K562 (cell line): ENCODE measurements at regions not wholly inside any gene's neighbourhood (a gene's known extent, or its start where the extent isn't known, plus 50 kb on each side); places are given as distances from the start of the nearest gene placed in this dataset.
A peak's percentile ranks its signal among the peaks of the same experiment; 100 is the strongest.

Source experiments
- BRF2 ChIP-seq: IDR thresholded peaks from 3 replicates; pipeline ENCODE4 v1.6.1; 2011; ENCODE audit warnings: borderline replicate concordance, mild to moderate bottlenecking; ENCODE audit not compliant: insufficient read length, insufficient read depth
- CHD4 ChIP-seq: fragments of 200-600 bp; sonication (generic); IDR thresholded peaks from 3 replicates; pipeline ENCODE4 v1.6.1; 2012; ENCODE audit warnings: low read depth, mild to moderate bottlenecking, mixed read lengths, low read length, inconsistent platforms; ENCODE audit not compliant: insufficient read depth, insufficient replicate concordance, poor library complexity, severe bottlenecking
- CTCF ChIP-seq, 3 experiments: IDR thresholded peaks in 2 of 3; conservative IDR thresholded peaks in 1 of 3; 2 replicates each; pipeline ENCODE4 v1.5.1; 2011 to 2012; ENCODE audit warnings: low read length in 3 of 3, mild to moderate bottlenecking in 3 of 3, control low read depth in 2 of 3, improper control_type of control experiment in 1 of 3, inconsistent platforms in 1 of 3, low read depth in 1 of 3, mixed read lengths in 1 of 3, moderate library complexity in 1 of 3; ENCODE audit not compliant: insufficient read depth in 2 of 3
- EP400 ChIP-seq: fragments of 450-650 bp; IDR thresholded peaks from 2 replicates; pipeline ENCODE4 v1.6.1; 2017; ENCODE audit warnings: antibody characterized with exemption, mild to moderate bottlenecking, moderate library complexity
- FOSL1 ChIP-seq: fragments of 200-800 bp; sonication (Bioruptor generic); conservative IDR thresholded peaks from 2 replicates; pipeline ENCODE4 v1.6.1; 2016; ENCODE audit warnings: missing genetic modification characterization, missing compliant biosample characterization
- FOXP1 ChIP-seq: sonication (generic); formaldehyde crosslinking; IDR thresholded peaks from 2 replicates; pipeline ENCODE4 v1.8.0; 2022; ENCODE audit warnings: mild to moderate bottlenecking, missing genetic modification reagents
- IRF1 ChIP-seq: sonication (generic); formaldehyde crosslinking; IDR thresholded peaks from 2 replicates; pipeline ENCODE4 v1.8.0; 2022; ENCODE audit warnings: missing genetic modification reagents, mild to moderate bottlenecking, borderline replicate concordance
- MAFK ChIP-seq: IDR thresholded peaks from 2 replicates; pipeline ENCODE4 v1.6.1; 2011; ENCODE audit warnings: low read length, improper control_type of control experiment
- PRDM10 ChIP-seq: fragments of 450-650 bp; IDR thresholded peaks from 2 replicates; pipeline ENCODE4 v1.6.1; 2018; ENCODE audit not compliant: partially characterized antibody
- PTBP1 ChIP-seq: fragments of 200-400 bp; formaldehyde crosslinking; IDR thresholded peaks from 2 replicates; pipeline ENCODE4 v1.6.1; 2017; ENCODE audit warnings: low read depth, low read length
- SREBF2 ChIP-seq: sonication (generic); formaldehyde crosslinking; IDR thresholded peaks from 2 replicates; pipeline ENCODE4 v1.4.0; 2020; ENCODE audit warnings: mild to moderate bottlenecking, missing genetic modification reagents
- TOE1 ChIP-seq, 2 experiments: fragments of 450-650 bp in 1 of 2; sonication (generic) in 1 of 2; formaldehyde crosslinking in 1 of 2; IDR thresholded peaks; 2 replicates each; pipeline versions ENCODE4 v1.7.1 to v1.8.0; 2016 to 2022; ENCODE audit warnings: borderline replicate concordance in 2 of 2, mild to moderate bottlenecking in 2 of 2, antibody characterized with exemption in 1 of 2, inconsistent platforms in 1 of 2, low read depth in 1 of 2, missing genetic modification reagents in 1 of 2, moderate library complexity in 1 of 2
- ZFP91 ChIP-seq: sonication (generic); formaldehyde crosslinking; IDR thresholded peaks from 2 replicates; pipeline ENCODE4 v1.8.0; 2022; ENCODE audit warnings: mild to moderate bottlenecking, missing genetic modification reagents
- ZZZ3 ChIP-seq: fragments of 450-650 bp; IDR thresholded peaks from 2 replicates; pipeline ENCODE4 v1.6.1; 2016; ENCODE audit warnings: antibody characterized with exemption, mild to moderate bottlenecking, moderate library complexity

- TF ChIP-seq PTBP1 (no peak), CTCF (IDR thresholded peaks at IDR 0.05 in 2 of 3, conservative IDR thresholded peaks at IDR 0.05 in 1 of 3; ENCODE audit: insufficient read depth in 2 of 3, low read depth in 1 of 3, low read length in 3 of 3) (no peak), PRDM10 (no peak), FOXP1 (no peak), IRF1 (CRISPR knock-in tag) (no peak), TOE1 (IDR thresholded peaks at IDR 0.05; ENCODE audit: borderline replicate concordance) (no peak), TOE1 (CRISPR knock-in tag; IDR thresholded peaks at IDR 0.05; ENCODE audit: borderline replicate concordance, low read depth) (no peak), SREBF2 (no peak), EP400 (no peak), ZZZ3 (no peak), CHD4 (no peak), MAFK (no peak), FOSL1 (tag) (0 out of 2 replicates have a peak, but pooled peaks have one; percentile 16), BRF2 (no peak), ZFP91 (no peak)
Observed at GRCh38 chr12:34356233-34356987, 334.1 kb downstream of the ALG10 start.
